ENCODE measurements at regions not wholly inside any gene's neighbourhood (a gene's known extent, or its start where the extent isn't known, plus 50 kb on each side); places are given as distances from the start of the nearest gene placed in this dataset.
"Not testable (repeated sequence)": the region's sequence is repeated elsewhere in the genome, so short reads cannot be mapped to it uniquely, and the experiment has no call there.

DNA sequence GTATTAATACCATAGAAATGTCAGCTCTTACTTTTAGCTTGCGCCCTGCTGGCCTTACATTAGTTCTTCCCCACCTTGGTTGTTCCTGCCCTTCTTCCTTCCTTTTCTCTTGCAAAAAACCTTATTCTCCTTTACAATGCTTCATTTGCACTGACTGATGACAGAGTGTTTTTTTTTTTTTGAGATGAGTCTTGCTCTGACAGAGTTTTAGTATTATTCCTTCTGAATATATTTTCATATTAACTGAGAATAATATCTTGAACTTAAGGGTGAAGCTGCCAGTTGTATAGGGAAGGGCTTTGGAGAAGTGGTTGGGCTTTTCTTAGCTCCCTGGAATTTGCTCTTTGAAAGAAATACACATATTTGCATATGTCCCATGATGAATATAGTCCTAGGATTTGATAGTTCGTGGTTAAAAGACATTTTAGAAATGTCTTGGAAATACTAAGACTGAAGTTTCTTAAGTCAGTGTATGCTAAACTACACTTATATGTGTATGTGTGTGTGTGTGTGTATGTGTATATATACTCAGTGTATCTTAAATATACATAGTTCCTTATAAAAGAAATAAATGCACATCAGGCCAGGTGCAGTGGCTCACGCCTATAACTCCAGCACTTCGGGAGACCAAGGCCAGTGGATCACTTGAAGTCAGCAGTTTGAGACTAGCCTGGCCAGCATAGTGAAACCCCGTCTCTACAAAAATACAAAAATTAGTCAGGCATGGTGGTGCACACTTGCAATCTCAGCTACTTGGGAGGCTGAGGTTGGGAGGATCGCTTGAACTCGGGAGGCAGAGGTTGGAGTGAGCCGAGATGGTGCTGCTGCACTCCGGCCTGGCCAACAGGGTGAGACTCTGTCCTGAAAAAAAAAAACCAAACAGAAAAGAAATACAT is 216.1 kb upstream of the MYLIP start:
- DNase-seq = no peak
- in situ Hi-C loops (cut with MboI; ENCODE audit: low pct_unique_long_range_greater_than_20kb, low sequenced_read_pairs) = no loop called here

DNA sequence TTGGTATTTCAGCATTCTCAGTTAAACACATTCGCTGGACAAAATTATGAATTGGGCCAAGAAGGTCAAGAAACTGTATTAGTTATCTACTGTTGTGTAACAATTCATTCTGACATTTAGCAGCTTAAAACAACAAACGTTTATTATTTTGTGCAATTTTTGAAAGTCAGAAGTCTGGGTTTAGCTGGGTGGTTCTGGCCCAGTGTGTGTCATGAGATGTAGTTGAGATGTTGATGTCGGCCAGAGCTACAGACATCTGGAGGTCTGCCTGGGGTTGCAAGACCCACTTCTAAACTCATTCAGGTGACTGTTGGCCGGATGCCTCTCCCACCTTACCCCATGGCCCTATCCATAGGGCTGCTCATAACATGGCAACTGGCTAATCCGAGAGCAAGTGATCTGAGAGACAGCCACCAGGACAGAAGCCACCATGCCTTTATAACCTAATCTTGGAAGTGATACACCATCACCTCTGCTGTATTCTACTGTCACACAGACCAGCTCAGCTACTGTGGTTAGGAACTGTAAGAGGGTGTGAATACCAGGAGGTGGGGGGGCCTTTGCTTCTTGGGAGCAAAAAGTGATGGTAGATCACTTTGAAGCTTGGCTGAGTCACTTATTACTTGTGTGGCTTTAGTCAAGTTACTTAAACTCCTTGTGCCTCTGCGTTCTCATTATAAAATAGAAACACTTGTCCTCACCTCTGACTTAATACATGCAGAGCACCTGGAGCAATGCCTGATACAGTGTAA is 217.0 kb upstream of the MYLIP start:
- in situ Hi-C loops (cut with MboI; ENCODE audit: low pct_unique_long_range_greater_than_20kb, low sequenced_read_pairs) = no loop called here
- DNase-seq = no peak

- in situ Hi-C loops (cut with MboI; ENCODE audit: low pct_unique_long_range_greater_than_20kb, low sequenced_read_pairs) = no loop called here
- DNase-seq = no peak
Observed at GRCh38 chr6:15909290-15910070, 219.4 kb upstream of the MYLIP start.

DNA sequence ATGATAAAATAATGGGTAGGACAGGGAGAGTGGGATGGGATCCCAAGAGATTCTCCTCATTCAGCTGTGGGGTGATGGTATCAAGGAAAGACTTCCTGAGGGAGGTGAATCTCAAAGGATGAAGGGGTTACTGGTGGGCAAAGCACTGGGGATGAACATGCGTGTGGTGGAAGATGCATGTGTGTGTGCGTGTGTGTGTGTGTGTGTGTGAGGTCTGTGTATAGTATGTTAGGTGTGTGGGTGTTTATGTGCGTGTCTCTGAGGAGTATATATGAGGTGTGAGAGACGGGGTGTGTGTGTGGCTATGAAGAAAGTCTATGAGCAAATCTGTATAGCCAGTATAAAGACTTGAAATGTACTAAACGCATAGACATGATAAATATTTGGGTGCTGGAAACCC is 220.0 kb upstream of the MYLIP start:
- DNase-seq = no peak
- in situ Hi-C loops (cut with MboI; ENCODE audit: low pct_unique_long_range_greater_than_20kb, low sequenced_read_pairs) = no loop called here

GRCh38 chr6:15907914-15908518 is 220.9 kb upstream of the MYLIP start:
- in situ Hi-C loops (cut with MboI; ENCODE audit: low pct_unique_long_range_greater_than_20kb, low sequenced_read_pairs) = no loop called here
- DNase-seq = no peak

DNA sequence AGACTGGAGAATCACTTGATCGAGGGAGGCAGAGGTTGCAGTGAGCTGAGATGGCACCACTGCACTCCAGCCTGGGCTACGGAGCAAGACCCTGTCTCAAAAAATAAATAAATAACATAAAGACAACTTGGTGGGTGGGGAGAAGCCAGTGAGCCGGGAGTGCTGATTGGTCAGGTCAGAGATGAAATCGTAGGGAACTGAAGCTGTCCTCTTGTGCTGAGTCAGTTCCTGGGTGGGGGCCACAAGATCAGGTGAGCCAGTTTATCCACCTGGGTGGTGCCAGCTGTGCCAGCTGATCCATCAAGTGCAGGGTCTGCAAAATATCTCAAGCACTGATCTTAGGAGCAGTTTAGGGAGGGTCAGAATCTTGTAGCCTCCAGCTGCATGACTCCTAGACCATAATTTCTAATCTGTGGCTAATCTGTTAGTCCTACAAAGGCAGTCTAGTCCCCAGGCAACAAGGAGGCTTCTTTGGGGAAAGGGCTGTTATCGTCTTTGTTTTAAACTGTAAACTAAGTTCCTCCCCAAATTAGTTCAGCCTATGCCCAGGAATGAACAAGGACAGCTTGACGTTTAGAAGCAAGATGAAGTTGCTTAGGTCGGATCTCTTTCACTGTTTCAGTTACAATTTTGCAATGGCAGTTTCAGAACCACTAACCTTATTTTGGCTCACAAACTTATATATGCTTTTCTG is 221.5 kb upstream of the MYLIP start:
- in situ Hi-C loops (cut with MboI; ENCODE audit: low pct_unique_long_range_greater_than_20kb, low sequenced_read_pairs); DNase-seq: not testable (repeated sequence)

GRCh38 chr6:15906420-15907016 is 222.4 kb upstream of the MYLIP start:
- DNase-seq = no peak
- in situ Hi-C loops (cut with MboI; ENCODE audit: low pct_unique_long_range_greater_than_20kb, low sequenced_read_pairs) = no loop called here

DNA sequence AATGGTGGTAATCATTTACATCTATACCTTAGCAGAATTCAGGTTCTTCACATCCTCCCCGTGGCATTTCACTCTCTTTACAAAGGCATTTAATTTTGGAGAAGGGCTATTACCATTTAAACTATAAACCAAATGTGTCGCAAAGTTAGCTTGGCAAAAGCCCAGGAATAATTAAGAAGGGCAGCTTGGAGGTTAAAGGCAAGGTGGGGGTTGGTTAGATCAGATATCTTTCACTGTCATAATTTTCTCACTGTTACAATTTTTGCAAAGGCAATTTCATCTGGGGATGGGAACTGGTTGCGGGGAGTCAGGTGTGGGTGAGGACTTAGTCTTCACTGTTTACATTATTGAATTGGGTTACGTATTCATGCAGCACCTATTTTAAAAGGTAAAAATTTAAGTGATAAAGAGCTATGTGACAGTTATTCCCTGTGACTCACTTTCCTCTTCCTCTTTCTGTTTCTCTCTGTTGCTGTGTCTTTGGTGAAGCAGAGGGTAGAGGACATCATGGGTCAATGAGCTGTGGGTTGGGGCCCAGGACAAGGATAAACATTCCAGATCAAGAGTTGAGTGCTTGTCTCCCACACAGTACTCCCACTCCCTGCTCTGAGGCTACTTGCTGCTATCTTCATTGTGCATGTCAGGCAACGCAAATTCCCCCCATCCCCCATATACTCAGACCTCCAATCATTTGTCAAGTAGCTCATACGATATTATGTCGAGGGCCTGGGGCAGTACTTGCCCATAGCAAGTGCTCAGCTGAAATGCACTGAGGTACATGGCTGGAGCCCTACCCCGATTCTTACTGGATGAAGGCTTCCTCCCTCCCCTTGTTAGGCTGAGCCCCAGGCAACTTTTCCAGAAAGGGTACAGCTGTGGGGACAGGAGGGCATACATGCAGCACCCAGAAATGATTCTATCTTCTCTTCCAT is 223.1 kb upstream of the MYLIP start:
- peak; percentile 94 for DNase-seq
- in situ Hi-C loops (cut with MboI; ENCODE audit: low pct_unique_long_range_greater_than_20kb, low sequenced_read_pairs) = no loop called here

DNA sequence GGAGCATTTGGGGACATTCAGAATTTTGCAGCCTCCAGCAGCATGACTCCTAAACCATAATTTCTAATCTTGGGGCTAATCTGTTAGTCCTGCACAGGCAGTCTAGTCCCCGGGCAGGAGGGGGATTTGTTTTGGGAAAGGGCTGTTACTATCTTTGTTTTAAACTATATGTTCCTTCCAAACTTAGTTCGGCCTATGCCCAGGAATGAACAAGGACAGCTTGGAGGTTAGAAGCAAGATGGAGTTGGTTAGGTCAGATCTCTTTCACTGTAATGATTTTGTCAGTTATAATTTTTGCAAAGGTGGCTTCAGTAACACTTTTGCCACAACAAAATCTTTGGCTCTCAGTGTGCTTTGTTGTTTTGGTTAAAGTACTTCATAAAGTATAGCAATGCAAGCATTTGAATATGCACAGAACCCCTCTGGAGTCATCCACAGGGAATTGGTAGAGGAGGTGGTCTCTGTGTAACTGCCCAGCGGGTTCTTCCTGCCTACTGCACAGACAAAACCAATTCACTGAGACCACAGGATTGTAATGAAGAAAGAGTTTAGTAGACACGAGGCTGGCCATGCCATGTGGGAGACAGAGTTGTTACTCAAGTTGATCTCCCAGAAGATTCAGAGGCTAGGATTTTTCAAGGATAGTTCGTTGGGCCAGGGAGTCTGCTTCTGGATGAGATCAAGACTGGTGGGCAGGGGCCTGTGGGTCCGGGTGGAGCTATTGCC is 224.1 kb upstream of the MYLIP start:
- in situ Hi-C loops (cut with MboI; ENCODE audit: low pct_unique_long_range_greater_than_20kb, low sequenced_read_pairs) = no loop called here
- DNase-seq = no peak

DNA sequence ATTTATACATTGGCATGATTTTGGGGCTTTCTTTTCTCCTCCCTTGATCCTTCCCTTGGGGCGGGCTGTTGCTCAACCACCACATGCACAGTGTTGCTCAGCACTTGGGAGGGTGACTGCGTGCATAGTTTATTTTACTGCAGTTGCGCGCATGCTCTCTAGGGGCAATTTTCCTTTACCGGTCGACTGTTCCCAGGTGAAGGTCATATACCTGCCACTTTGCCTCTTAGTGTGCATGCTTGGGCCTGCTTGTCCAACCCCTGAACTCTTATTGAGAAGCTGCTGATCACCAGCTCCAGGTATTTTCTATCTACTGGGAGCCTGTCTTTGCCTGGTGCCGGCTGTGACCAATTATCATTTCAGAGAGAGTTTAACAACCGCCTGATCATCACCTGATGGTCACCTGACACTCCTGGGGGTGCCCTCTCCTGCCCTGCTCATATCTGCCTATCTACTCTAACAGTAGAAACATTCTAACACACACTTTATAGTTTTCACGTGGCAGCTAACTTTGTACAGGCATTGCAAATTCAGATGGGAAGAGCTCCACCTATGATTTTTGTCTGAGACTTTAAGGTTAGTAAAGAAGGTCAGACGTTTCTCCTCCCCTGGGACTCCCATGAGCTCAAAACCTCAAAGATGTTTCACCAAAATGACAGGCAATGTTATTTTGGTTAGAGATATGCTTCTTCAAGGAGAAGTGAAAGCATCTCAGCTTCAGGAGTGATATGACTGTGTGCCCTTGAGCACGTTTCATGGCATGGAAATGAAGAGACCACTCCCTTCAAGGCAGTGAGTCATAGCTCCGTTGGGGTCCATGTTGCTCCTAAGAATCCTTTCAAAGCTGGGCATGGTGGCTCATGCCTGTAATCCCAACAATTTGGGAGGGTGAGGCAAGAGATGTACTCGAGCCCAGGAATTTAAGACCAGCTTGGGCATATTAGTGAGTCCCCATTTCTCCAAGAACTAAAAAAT is 227.5 kb upstream of the MYLIP start:
- peak; percentile 49 for DNase-seq
- in situ Hi-C loops (cut with MboI; ENCODE audit: low pct_unique_long_range_greater_than_20kb, low sequenced_read_pairs) = no loop called here

DNA sequence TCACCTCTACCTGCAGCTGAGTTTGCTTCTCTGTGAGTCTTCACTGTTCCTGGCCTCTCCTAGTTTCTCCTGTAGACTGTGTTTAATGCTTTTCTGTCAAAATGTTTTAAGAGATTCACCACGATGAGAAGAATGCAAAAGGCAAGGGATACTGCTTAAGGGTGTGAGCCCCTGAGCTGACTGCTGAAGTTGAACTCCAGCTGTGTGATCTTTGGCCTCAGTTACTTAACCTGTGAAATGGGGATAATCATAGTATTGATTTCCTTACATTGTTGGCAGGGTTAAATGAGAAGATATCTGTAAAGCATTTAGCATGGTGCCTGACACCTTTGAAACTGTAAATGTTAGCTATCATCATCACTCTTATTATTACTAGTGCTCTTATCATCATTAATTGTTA is 230.2 kb upstream of the MYLIP start:
- in situ Hi-C loops (cut with MboI; ENCODE audit: low pct_unique_long_range_greater_than_20kb, low sequenced_read_pairs) = no loop called here

DNA sequence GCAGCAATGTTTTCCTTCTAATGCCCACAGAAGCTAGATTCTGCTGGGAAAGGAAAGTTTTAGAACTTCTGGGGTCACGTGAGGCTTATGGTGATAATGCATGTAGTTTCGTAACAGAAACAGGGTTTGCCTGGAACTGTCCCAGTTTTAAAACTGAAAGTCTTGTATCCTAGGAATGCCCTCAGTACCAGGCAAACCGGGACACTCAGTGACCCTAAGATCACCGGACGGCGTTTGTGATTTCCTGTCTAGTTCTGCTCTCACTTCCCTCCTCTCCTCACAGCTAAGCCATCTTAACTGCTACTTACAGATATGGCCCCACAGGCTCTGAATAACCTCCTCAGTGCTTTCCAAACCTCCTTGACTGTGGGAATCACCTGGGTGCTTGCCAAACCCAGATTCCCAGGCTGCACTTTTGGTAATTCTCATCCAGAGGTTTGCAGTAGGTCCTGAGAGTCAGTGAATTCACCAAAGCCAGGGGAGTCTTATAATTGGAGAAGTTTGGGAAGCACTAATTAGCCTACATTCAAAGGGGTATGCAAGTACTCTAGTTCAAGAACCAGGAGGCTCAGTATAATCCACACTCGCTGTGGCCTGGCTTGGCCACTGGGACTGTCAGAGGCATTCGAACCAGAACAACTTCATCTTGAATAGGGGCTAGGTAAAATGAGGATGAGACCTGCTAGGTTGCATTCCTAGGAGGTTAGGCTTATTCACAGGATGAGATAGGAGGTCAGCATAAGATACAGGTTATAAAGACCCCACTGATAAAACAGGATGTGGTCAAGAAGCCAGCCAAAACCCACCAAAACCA is 231.6 kb upstream of the MYLIP start:
- peak; percentile 21 for DNase-seq
- in situ Hi-C loops (cut with MboI; ENCODE audit: low pct_unique_long_range_greater_than_20kb, low sequenced_read_pairs) = no loop called here

More for the DNA sequence above, 230.2 kb upstream of the MYLIP start:
- no peak for DNase-seq

- DNase-seq = no peak
- in situ Hi-C loops (cut with MboI; ENCODE audit: low pct_unique_long_range_greater_than_20kb, low sequenced_read_pairs) = no loop called here
Observed at GRCh38 chr6:15894973-15895725, 232.3 kb upstream of the DTNBP1 start.

DNA sequence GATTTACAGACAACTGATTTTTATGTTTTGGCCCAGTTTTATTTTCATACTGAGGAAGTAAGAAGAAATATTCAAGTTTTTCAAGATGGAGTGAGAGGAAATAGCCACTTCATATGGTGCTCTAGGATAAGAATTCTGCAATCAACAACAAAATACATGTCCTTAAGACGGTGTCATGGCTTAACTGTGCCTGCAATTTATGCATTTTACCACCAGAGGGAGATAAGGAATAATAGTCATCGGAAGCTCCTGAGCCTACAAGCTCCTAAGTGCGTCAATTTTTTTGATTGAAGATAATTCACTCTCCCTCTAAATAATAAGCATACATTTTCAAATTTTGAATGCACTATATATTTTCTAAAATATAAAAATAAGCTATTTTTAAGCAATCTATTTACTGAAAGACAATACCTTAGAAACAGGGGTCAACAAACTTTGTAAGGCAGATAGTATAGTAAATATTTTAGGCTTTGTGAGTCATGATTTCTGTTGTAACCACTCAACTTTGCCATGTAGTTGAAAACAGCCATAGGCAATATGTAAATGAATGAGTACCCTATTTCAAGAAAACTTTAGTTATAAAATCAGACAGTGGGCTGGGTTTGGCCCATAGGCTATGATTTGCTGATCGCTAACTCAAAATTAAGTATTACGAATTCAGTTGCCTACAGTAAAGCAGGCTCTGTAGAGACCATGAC is 230.9 kb upstream of the DTNBP1 start:
- peak; percentile 79 for DNase-seq
- in situ Hi-C loops (cut with MboI; ENCODE audit: low pct_unique_long_range_greater_than_20kb, low sequenced_read_pairs) = no loop called here

Measured in KBM-7 (cell line).